ENCODE measurements at regions not wholly inside any gene's neighbourhood (a gene's known extent, or its start where the extent isn't known, plus 50 kb on each side); places are given as distances from the start of the nearest gene placed in this dataset.
"Not testable (repeated sequence)": the region's sequence is repeated elsewhere in the genome, so short reads cannot be mapped to it uniquely, and the experiment has no call there.

DNA sequence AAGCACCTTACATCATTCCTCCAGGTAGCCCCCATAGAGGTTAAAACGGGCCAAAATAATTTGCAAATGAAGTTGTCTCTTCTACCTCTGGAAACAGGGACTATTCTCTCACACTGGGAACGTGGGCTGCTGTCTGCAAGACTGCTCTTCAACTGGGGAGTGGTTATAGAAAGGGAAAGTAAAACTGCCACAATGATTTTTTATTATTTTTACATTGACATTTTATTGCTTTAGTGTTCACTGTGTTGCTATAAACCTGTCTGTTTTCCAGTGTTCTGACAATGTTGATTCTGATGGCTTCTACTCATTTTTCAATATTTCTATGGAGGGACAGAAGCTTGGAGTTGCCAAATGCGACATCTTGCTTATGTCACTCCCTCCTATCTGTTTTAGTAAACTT, 115.1 kb upstream of the ANTXRL start:
- H3K4me3 ChIP-seq (ENCODE audit: low read length) = no peak overlapping the region
- H3K9me3 ChIP-seq (ENCODE audit: low read length) = no peaks in the 10 kb centered on the region
- H3K36me3 ChIP-seq (ENCODE audit: insufficient read depth, low read length) = no peaks in the 10 kb centered on the region
- no peak for DNase-seq
- H3K9me3 Mint-ChIP-seq = peaks cover 8 to 15% (median 11%) of the 10 kb centered on the region in 5 donors
- H3K4me1 ChIP-seq (ENCODE audit: insufficient read depth, low read length) = no peaks in the 10 kb centered on the region
- POLR2A ChIA-PET = no interaction called here
- no peak overlapping the region for H3K4me3 Mint-ChIP-seq
- H3K27ac ChIP-seq (ENCODE audit: low read depth, low read length) = no peak overlapping the region
- H3K27me3 ChIP-seq (ENCODE audit: insufficient read depth, low read length, poor library complexity, severe bottlenecking) = no peaks in the 10 kb centered on the region
- no peak overlapping the region for H3K27ac Mint-ChIP-seq
- no peaks in the 10 kb centered on the region for H3K4me1 Mint-ChIP-seq
- H3K27me3 Mint-ChIP-seq = no peaks in the 10 kb centered on the region
- H3K36me3 Mint-ChIP-seq = peaks cover 2 to 12% (median 5%) of the 10 kb centered on the region in 3 donors
- CTCF ChIA-PET = no interaction called here

GRCh38 chr10:46175296-46175695, 111.5 kb upstream of the ANTXRL start:
- CTCF ChIA-PET = no interaction called here
- POLR2A ChIA-PET = no interaction called here
- peaks cover 2 to 7% (median 5%) of the 10 kb centered on the region in 3 donors for H3K36me3 Mint-ChIP-seq

DNA sequence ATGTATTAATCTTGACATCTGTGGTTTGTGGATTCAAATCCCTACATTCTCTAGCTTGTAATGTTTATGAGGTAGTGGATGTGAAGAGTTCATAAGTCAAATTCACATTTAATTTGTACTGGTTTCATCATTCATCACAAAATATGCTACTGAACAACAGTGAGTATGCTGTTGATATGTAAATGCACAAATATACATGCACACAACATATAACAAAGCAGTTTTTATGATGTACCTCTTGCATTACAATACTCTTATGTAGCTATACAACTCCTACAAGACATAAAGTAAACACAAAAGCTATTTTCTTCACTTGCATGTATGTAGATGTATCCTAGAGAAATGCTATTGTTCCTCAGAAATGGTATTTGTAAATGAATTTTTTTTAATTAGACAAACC, 111.0 kb upstream of the ANTXRL start:
- Histone ChIP-seq H3K27me3 (ENCODE audit: insufficient read depth, low read length, poor library complexity, severe bottlenecking) (no peaks in the 10 kb centered on the region), H3K9me3 (ENCODE audit: low read length) (no peaks in the 10 kb centered on the region), H3K4me1 (ENCODE audit: insufficient read depth, low read length) (no peaks in the 10 kb centered on the region), H3K27ac (ENCODE audit: low read depth, low read length) (no peak overlapping the region), H3K4me3 (ENCODE audit: low read length) (no peak overlapping the region), H3K36me3 (ENCODE audit: insufficient read depth, low read length) (no peaks in the 10 kb centered on the region)
- no peak overlapping the region for H3K4me3 Mint-ChIP-seq
- no peak overlapping the region for H3K27ac Mint-ChIP-seq
- POLR2A ChIA-PET = no interaction called here
- no peaks in the 10 kb centered on the region for H3K27me3 Mint-ChIP-seq
- no peaks in the 10 kb centered on the region for H3K4me1 Mint-ChIP-seq
- peaks cover 0 to 5% (median 3%) of the 10 kb centered on the region in 5 donors for H3K9me3 Mint-ChIP-seq
- CTCF ChIA-PET = no interaction called here
- no peak for DNase-seq
- peaks cover 2 to 3% (median 3%) of the 10 kb centered on the region in 3 donors for H3K36me3 Mint-ChIP-seq

More at GRCh38 chr10:46175296-46175695, 111.5 kb upstream of the ANTXRL start:
- no peak overlapping the region for H3K27ac ChIP-seq (ENCODE audit: low read depth, low read length)
- H3K4me3 Mint-ChIP-seq = no peak overlapping the region
- H3K4me1 Mint-ChIP-seq = no peaks in the 10 kb centered on the region
- peaks cover 0 to 9% (median 7%) of the 10 kb centered on the region in 5 donors for H3K9me3 Mint-ChIP-seq
- no peaks in the 10 kb centered on the region for H3K36me3 ChIP-seq (ENCODE audit: insufficient read depth, low read length)
- no peak overlapping the region for H3K4me3 ChIP-seq (ENCODE audit: low read length)
- H3K9me3 ChIP-seq (ENCODE audit: low read length) = no peaks in the 10 kb centered on the region
- no peaks in the 10 kb centered on the region for H3K4me1 ChIP-seq (ENCODE audit: insufficient read depth, low read length)
- DNase-seq = no peak
- H3K27me3 Mint-ChIP-seq = no peaks in the 10 kb centered on the region
- no peaks in the 10 kb centered on the region for H3K27me3 ChIP-seq (ENCODE audit: insufficient read depth, low read length, poor library complexity, severe bottlenecking)
- no peak overlapping the region for H3K27ac Mint-ChIP-seq

DNA sequence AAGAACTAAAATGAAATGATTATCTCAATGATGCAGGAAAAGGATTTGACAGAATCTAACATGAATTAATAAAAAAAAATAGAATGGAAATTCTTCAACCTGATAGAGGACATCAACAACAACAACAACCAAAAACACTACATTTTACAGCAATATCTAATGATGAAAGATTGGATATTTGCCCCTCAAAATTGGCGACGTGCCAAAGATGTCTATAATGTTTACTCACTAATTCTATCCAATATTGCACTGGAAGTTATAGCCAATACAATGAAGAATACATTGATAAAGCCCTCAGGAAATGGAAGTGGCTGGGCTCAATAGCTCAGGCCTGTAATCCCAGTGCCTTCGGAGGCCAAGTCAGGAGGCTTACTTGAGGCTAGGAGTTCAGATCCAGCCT, 99.4 kb upstream of the ANTXRL start:
- H3K27me3 ChIP-seq (ENCODE audit: insufficient read depth, low read length, poor library complexity, severe bottlenecking); H3K27ac ChIP-seq (ENCODE audit: low read depth, low read length); H3K4me3 Mint-ChIP-seq; H3K4me1 ChIP-seq (ENCODE audit: insufficient read depth, low read length); DNase-seq; H3K9me3 ChIP-seq (ENCODE audit: low read length); H3K9me3 Mint-ChIP-seq; H3K27ac Mint-ChIP-seq; H3K4me1 Mint-ChIP-seq; H3K27me3 Mint-ChIP-seq; POLR2A ChIA-PET; CTCF ChIA-PET; H3K4me3 ChIP-seq (ENCODE audit: low read length); H3K36me3 ChIP-seq (ENCODE audit: insufficient read depth, low read length): not testable (repeated sequence)
- H3K36me3 Mint-ChIP-seq = peaks cover 6 to 20% (median 12%) of the 10 kb centered on the region in 3 donors

GRCh38 chr10:46197050-46197449, 89.7 kb upstream of the ANTXRL start:
- H3K4me1 Mint-ChIP-seq = no peaks in the 10 kb centered on the region
- H3K27ac Mint-ChIP-seq = no peak overlapping the region
- ChIA-PET POLR2A (no interaction called here), CTCF (no interaction called here)
- no peak overlapping the region for H3K4me3 Mint-ChIP-seq
- H3K9me3 Mint-ChIP-seq = no peaks in the 10 kb centered on the region
- DNase-seq = no peak
- Histone ChIP-seq H3K36me3 (ENCODE audit: insufficient read depth, low read length) (no peaks in the 10 kb centered on the region), H3K27me3 (ENCODE audit: insufficient read depth, low read length, poor library complexity, severe bottlenecking) (no peaks in the 10 kb centered on the region), H3K4me3 (ENCODE audit: low read length) (no peak overlapping the region), H3K27ac (ENCODE audit: low read depth, low read length) (no peak overlapping the region), H3K9me3 (ENCODE audit: low read length) (no peaks in the 10 kb centered on the region), H3K4me1 (ENCODE audit: insufficient read depth, low read length) (no peaks in the 10 kb centered on the region)
- H3K36me3 Mint-ChIP-seq = peaks cover 3 to 18% (median 17%) of the 10 kb centered on the region in 3 donors
- H3K27me3 Mint-ChIP-seq = no peaks in the 10 kb centered on the region

GRCh38 chr10:46198516-46198915, 88.3 kb upstream of the ANTXRL start:
- no peaks in the 10 kb centered on the region for H3K9me3 ChIP-seq (ENCODE audit: low read length)
- peaks cover 3 to 29% (median 17%) of the 10 kb centered on the region in 3 donors for H3K36me3 Mint-ChIP-seq
- no peaks in the 10 kb centered on the region for H3K36me3 ChIP-seq (ENCODE audit: insufficient read depth, low read length)
- H3K27me3 ChIP-seq (ENCODE audit: insufficient read depth, low read length, poor library complexity, severe bottlenecking) = no peaks in the 10 kb centered on the region
- H3K9me3 Mint-ChIP-seq = no peaks in the 10 kb centered on the region
- POLR2A ChIA-PET = no interaction called here
- no peak overlapping the region for H3K27ac ChIP-seq (ENCODE audit: low read depth, low read length)
- no peak overlapping the region for H3K4me3 ChIP-seq (ENCODE audit: low read length)
- peak overlapping the region in 1 of 8 donors; percentile 22 for H3K27ac Mint-ChIP-seq
- DNase-seq = no peak
- no peaks in the 10 kb centered on the region for H3K27me3 Mint-ChIP-seq
- CTCF ChIA-PET = no interaction called here
- peaks cover 8 to 10% (median 9%) of the 10 kb centered on the region in 3 donors for H3K4me1 Mint-ChIP-seq
- no peaks in the 10 kb centered on the region for H3K4me1 ChIP-seq (ENCODE audit: insufficient read depth, low read length)
- H3K4me3 Mint-ChIP-seq = no peak overlapping the region

DNA sequence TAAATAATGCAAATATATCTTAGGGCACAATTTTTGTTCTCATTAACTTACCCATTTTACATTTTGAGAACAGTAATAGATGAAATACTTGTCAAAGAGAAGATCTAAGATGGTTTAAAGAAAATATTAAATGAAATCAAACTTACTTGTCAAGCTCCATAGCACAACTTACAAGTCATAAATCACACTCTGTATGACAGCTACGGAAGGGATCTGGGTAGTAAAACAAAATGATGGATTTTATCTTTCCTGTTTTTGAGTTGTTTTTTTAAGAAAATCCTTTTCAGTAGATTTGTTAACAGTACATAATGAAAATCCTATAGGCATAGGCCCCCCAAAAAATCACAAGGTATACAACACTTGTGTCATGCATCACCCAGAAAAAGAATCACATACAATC, 84.4 kb upstream of the ANTXRL start:
- H3K4me3 ChIP-seq (ENCODE audit: low read length); H3K27ac Mint-ChIP-seq; CTCF ChIA-PET; H3K27me3 Mint-ChIP-seq; H3K9me3 ChIP-seq (ENCODE audit: low read length); H3K4me1 ChIP-seq (ENCODE audit: insufficient read depth, low read length); POLR2A ChIA-PET; H3K27ac ChIP-seq (ENCODE audit: low read depth, low read length); H3K36me3 ChIP-seq (ENCODE audit: insufficient read depth, low read length); H3K9me3 Mint-ChIP-seq; DNase-seq; H3K27me3 ChIP-seq (ENCODE audit: insufficient read depth, low read length, poor library complexity, severe bottlenecking); H3K4me3 Mint-ChIP-seq: not testable (repeated sequence)
- Mint-ChIP-seq H3K4me1 (peaks cover 8 to 12% (median 10%) of the 10 kb centered on the region in 3 donors), H3K36me3 (peaks cover 0 to 20% (median 3%) of the 10 kb centered on the region in 3 donors)

- DNase-seq; H3K9me3 ChIP-seq (ENCODE audit: low read length); CTCF ChIA-PET; H3K4me1 ChIP-seq (ENCODE audit: insufficient read depth, low read length); H3K27ac ChIP-seq (ENCODE audit: low read depth, low read length); H3K27ac Mint-ChIP-seq; H3K27me3 Mint-ChIP-seq; H3K4me3 ChIP-seq (ENCODE audit: low read length); H3K9me3 Mint-ChIP-seq; H3K36me3 ChIP-seq (ENCODE audit: insufficient read depth, low read length); H3K4me3 Mint-ChIP-seq; H3K27me3 ChIP-seq (ENCODE audit: insufficient read depth, low read length, poor library complexity, severe bottlenecking); POLR2A ChIA-PET: not testable (repeated sequence)
- Mint-ChIP-seq H3K4me1 (peaks cover 8 to 12% (median 10%) of the 10 kb centered on the region in 3 donors), H3K36me3 (peaks cover 0 to 18% (median 0%) of the 10 kb centered on the region in 3 donors)
Observed at GRCh38 chr10:46204482-46205102, 82.2 kb upstream of the ANTXRL start.

DNA sequence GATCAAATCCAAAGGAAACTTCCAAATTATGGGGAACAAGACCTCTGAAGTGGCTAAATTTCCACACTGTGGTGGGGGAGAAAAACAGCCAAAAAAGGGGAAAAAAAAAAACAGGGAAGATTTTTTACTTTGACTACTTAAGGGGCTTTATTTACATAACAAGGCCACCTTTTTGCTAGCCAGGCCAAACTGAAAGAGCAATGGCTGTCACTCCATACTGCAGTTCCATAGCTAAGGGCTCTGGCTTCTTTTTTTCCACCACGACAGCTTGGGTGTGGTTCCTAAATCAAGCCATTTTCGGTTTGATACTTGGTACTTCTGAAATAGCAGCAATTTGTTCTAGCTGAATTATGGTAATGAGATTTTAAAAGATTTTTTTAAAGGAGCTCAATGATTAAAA, 76.4 kb upstream of the ANTXRL start:
- CTCF ChIA-PET; POLR2A ChIA-PET; H3K4me3 ChIP-seq (ENCODE audit: low read length); H3K27me3 ChIP-seq (ENCODE audit: insufficient read depth, low read length, poor library complexity, severe bottlenecking); H3K36me3 Mint-ChIP-seq; H3K27ac ChIP-seq (ENCODE audit: low read depth, low read length); H3K27ac Mint-ChIP-seq; H3K9me3 Mint-ChIP-seq; H3K4me1 Mint-ChIP-seq; H3K27me3 Mint-ChIP-seq; H3K4me1 ChIP-seq (ENCODE audit: insufficient read depth, low read length); DNase-seq; H3K36me3 ChIP-seq (ENCODE audit: insufficient read depth, low read length); H3K4me3 Mint-ChIP-seq; H3K9me3 ChIP-seq (ENCODE audit: low read length): not testable (repeated sequence)

Measured in CD8-positive, alpha-beta memory T cell (primary cell).